ENCODE measurements at regions not wholly inside any gene's neighbourhood (a gene's known extent, or its start where the extent isn't known, plus 50 kb on each side); places are given as distances from the start of the nearest gene placed in this dataset.

DNA sequence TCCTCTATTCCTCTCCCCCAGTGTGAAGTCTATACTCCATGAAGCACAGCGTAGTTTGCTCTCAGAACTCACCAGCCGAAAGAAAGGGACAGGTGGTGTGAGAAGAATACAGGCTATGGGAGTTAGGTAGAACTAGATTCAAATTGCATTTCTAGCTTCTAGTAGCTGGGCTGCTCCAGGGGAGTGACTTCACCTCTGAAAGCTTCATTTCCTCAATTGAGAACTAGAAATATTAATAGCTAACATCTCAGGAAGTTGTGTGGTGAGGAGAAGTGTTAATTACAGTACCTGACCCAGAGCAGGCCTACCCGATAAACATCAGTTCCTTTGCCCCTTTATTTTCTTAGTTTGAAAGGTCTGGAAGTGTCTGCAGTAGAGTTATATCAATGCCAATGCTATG, 484.7 kb upstream of the TENM4 start:
- no peak for DNase-seq (ENCODE audit: low read depth)

DNA sequence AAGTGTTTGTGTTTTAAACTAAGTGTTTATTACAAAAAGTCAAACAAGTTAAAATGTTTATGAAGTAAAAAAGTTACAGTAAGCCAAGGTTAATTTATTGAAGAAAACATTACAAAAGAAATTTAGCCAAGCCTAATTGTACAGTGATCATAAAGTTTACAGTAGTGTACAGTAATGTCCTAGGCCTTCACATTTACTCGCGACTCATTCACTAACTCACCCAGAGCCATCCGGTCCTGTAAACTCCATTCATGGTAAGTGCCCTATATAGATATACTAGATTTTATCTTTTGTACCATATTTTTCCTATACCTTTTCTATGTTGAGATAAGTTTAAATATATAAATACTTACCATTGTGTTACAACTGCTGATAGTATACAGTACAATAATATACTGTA, 481.8 kb upstream of the TENM4 start:
- DNase-seq (ENCODE audit: low read depth), result no peak

DNA sequence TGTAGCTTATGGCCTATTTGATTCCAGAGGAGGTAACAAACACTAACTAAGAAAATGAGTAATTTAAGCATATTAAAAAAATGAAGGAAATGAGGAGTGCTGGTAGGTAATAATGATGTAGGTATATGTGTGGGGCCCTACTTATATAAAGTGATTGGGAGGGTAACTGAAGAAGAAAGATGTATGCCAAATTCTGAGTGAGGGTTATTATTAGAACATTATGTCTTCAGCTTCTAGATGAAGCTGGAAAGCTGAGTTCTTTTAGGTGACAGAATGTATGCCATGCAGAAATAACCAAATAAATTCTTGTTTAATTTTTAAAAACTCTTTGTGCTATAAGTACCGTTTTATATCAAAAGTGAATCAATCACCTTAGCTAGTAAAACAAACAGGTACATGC, 479.6 kb upstream of the TENM4 start:
- DNase-seq (ENCODE audit: low read depth), result no peak

DNA sequence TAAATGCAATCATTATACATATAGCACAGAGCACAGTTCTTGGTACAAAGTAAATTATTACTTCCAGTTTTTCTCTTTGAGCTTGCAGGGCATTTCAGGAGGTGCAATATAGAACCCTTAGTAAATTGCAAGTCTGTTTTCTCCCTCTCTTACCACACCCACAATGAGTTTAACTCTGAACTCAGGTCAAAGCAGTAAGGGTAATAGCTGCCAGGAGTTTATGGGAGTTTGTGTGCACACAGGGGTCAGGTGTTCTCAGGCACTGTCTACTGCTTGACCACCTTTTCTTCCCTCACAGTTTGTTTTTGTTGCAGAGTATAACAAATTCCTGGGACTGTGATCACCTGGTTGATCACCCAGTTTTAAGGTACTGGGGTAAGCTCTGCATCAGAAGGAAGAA, 478.5 kb upstream of the TENM4 start:
- DNase-seq (ENCODE audit: low read depth), result no peak

DNA sequence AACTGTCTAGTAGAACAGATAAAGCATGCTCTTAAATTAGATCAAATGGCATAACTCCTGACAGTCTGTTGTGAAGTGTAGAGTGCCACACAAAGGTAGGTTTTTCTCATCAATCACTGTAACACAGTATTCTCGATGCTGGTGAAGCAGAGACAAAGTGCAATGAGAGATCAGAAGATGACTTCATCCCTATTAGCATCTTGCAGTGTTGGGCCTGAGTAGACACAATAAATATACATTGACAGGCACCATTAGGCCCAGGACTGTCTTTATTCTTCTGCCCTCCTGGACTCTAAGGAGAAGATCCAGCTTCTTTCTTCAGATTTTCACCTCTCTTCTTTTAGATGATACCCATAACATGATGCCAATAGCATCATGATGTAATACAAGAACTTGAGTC, 478.0 kb upstream of the TENM4 start:
- no peak for DNase-seq (ENCODE audit: low read depth)

DNA sequence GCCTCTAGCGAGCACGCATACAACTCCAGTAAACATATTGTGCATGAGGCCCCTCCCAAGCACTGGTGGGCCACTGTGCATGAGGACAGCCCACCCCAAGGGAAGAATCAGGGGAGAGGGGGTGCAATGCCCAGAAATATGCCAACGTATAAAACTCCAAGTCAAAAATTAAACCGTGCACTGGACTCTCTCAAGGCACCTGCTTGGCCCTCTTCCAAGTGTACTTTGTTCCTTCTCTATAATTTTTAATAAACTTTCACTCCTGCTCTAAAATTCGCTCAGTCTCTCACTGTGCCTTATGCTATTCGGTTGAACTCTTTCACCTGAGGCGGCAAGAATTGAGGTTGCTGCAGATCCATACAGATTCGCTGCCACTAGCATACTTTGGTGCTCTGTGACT, 465.3 kb upstream of the TENM4 start:
- no peak for DNase-seq (ENCODE audit: low read depth)

DNA sequence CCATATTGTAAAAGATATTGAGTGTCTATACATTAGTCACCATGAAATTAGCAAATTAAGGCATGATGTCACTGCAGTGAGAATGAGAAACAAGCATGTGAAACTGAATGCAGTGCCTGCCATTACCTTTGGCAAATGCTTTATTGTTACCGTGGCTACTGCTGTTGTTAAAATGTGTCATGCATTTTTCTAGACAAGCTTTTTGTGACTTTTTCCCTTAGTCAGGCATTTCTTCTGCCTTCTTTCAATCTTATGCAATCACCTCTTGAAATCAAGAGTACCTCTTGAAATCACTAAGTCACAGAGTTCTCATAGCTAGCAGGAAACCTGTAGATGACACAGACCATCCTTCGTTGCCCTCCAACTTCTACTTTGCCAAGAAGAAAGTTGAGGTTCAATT, 461.7 kb upstream of the TENM4 start:
- DNase-seq (ENCODE audit: low read depth), result peak; percentile 54

DNA sequence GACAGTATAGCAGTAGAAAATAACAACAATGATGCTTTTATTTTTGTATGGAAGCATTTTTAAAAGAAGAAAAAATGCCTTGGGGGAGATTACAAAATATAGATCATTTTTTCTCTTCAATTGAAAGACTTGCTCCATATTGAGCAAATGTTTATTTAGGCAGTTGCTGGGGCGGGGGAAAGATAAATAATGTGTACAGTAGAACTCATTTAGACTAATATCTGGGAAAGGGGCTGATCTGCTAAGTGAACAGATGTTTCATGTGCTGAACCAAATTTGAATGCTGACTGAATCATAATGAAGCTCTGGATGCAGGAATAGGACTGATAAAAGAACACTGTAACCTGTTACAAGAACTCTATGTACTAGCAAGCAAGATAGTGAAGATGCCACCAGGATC, 457.1 kb upstream of the TENM4 start:
- no peak for DNase-seq (ENCODE audit: low read depth)

DNA sequence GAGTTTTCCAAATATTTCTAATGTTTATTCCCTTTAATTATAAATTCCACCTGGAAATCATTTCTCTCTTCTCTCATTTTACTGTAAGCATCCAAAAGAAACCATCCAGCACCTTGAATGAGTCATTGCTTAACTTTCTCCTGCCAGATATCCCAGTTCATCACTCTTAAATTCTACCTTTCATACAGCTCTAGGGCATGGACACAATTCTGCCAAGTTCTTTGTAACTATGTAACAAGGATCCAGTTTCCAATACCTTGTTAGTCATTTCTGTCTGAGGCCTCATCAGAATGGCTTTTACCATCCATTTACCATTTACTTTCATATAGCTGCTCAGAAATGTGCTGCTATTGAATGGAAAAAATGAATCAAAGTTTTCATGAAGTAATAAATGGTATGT, 455.4 kb upstream of the TENM4 start:
- DNase-seq (ENCODE audit: low read depth), result peak; percentile 38

DNA sequence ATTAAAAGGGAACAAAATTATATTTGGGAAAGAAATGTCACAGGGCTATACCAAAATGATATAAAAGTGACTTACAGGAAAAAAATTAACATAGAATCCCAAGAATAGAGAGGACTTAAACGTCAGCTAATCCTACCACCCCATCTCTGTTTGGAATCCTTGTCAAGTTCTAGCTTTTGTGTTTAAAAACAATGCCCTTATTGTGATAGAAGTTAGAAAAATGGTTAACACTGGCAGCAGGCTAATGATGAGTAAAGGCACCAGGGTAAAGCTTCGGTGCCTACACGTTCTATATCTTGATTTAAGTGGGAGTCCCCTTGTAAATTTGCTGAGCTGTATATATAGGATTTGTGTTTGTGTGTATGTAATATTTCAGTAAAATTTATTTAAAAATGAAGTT, 453.3 kb upstream of the TENM4 start:
- DNase-seq (ENCODE audit: low read depth), result no peak

DNA sequence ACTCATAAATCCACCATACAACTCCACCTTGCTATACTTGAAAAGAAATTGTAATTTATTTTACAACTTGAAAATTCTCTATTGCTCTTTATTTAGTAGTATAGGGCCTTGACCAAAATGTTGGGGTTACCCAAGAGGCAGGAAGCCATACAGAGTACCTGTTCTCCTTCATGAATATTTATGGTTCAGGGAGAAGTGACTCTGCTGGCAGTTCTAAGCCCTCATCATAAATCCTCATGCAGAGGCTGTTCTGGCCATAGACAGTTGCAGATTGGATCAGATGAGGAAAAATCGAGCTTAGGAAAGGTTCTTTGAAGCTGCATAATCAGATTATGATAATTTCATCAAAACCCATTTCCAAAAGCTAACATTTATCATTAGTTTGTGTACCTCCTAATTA, 449.4 kb upstream of the TENM4 start:
- DNase-seq (ENCODE audit: low read depth), result no peak

DNA sequence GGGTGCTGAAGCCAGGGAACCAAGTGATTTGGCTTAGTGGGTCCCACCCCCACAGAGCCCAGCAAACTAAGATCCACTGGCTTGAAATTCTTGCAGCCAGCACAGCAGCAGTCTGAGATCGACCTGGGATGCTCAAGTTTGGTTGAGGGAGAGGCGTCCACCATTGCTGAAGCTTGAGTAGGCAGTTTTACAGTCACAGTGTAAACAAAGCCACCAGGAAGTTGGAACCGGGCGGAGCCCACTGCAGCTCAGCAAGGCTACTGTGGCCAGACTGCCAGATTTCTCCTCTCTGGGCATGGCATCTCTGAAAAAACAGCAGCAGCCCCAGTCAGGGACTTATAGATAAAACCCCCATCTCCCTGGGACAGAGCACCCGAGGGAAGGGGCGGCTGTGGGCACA, 424.1 kb upstream of the TENM4 start:
- DNase-seq (ENCODE audit: low read depth), result peak; percentile 36

DNA sequence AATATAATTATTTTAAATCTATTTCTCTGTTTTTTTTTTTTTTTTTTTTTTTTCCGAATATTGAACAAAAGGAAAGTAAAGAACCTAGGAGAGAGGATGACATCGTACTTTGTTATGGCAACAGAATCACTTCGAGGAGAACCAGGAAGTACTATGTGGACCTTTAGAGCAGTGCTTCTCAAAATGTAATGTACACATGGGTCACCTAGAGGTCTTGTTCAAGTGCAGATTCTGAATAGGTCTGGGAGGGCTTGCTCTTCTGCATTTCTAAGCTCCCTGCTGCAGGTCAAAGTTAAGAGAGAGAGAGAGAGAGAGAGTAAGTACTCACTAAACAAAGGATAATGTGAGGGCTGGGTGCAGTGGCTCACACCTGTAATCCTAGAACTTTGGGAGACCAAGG, 419.5 kb upstream of the TENM4 start:
- no peak for DNase-seq (ENCODE audit: low read depth)

DNA sequence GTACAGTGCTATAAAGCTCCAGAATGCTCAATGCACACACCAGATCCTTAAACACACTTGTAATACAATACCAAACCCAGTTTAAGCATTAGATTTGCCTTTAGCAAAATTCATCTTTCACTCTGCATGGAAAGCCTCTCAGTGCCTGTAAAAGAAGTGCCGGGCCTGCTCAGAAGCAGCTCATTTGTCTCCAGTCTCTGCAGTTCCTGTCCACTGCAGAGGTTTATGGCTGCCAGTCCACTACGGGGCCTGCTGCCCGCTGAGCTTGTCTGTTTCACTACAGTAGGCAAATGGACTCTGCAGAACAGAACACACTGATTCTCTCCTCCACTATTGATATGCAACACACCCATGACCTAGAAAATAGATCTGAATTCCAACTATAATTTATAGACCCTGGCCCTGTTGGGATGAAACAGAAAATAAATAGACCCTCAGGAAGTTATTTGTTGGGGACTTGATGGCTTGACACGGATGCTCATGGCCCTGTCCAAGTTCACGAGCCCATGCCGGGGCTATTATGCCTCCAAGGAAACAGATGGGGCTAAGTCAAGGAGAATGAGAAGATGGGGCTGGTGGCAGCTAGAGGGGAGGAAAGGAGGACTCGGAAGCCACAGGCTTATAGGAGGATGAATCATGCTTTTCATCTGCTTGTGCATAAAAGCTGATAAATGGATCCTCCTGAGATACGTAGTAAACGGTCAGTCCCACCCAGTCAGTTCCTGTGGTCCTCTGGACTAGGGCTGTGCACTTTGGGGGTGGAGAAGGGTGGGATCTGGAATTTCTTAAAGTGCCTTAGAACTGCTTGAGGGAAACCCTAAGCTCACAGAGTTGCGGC, 416.8 kb upstream of the TENM4 start:
- no peak for DNase-seq (ENCODE audit: low read depth)

DNA sequence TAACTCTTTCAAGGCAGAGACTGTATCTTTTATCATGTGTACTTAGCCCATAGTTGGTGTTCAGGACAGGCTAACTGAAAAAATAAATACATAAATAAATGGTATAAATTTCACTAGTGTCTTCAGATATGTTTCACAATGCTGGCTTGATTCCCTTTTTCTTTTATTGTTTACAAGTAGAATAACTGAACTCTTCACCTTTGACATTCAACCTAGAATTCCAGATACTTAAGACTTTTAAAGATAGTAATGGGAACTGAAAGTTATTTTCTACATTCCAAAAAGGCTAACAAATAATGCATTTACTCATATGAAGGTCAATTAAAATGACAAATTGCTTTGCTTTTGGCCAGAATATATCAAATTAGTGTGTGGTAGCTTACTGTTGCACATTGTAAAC, 411.3 kb upstream of the TENM4 start:
- DNase-seq (ENCODE audit: low read depth), result no peak

DNA sequence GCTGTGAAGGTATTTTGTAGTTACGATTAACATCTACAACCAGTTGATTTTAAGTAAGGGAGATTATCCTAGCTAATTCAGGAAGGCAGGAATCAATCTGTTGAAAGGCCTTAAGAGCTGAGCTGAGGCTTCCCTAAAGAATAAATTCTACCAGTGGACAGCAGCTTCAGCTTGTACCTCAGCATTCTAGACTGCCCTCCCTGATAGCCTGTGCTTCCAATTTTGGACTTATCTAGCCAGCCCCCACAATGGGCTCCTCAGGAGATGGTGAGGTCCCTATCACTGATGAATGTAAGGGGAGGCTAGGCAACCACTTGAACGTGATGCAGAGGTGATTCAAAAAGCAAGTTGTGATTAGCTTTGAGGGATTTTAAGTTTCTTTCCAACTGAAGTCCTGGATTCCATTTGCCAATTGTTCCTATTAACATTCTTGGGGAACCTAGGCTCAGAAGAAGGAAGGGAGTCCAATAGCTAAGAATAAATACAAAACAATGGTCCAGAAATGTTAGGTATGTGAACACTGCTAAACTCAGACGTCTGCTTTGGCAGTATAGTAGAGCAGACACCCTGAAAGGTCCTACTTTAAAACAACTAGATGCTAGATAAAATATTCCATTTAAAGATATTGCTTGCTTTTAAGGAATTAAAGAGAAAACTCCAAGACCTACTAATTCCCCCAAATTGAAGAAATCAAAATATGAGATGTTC, 404.3 kb upstream of the TENM4 start:
- no peak for DNase-seq (ENCODE audit: low read depth)

DNA sequence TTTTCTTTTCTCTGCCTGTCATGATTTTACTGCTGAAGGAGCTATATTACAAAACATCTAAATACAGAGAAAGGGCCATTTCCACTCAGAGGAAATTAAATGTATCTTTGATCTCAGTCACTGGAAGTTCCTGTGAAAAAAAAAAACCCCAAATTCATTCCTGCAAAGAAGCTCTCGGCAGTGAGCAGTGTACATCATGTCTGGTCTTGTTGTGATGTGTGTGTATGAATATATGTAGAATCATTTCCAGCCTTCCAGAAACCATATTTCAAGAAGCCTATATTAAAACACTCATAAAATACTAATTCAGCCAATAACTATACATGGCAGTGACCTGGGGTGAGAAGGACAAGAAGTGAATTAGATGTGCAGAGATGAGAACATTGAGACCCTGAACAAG, 393.2 kb upstream of the TENM4 start:
- DNase-seq (ENCODE audit: low read depth), result no peak

DNA sequence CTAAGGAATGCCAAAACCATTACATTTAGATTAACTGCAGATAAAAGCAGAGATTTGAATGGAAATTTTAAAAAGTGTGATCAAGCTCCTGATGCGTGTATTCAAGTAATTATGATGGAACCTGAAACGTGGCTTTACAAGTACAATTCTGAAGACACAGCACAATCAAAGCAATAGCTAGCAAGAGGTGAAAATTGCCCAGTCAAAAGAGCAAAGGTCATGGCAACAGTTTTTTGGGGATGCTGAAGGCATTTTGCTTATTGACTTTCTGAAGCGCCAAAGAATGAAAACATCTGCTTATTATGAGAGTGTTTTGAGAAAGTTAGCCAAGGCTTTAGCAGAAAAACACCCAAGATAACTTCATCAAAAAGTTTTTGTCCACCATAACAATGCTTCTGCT, 389.6 kb upstream of the TENM4 start:
- no peak for DNase-seq (ENCODE audit: low read depth)

DNA sequence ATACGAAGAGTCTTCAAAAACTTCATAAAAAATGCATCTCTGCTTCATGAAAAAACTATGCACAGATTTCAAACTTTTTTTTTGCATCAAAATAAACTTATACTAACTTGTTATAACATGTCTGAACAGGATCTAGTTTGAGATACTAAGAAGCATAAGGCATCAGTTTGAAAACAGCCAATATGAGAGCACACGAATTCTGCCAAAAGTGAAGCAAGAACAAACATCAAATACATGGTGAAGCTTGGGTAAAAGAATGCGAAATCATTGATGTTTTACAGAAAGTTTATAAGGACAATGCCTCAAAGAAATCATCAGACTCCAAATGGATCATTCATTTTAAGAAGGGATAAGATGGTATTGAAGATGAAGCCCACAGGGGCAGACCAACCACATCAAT, 389.1 kb upstream of the TENM4 start:
- no peak for DNase-seq (ENCODE audit: low read depth)

DNA sequence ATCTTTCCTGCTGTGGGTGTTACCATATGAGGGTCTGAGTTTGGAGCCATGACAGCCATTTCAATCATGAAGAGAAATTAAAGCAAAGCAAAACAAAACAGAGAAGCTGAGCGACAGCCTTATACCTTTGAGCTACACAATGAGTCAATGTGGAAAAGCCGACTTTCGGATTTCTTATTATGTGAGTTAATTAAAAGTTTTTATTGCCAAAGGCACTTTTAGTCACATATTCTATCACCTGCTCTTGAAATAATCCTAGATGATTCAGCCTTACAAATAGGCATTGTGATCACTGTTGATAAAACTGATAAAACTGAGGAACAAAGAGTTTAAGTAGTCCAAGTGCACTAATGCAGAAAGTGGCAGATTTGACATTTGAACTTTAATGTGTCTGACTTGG, 381.9 kb upstream of the TENM4 start:
- peak; percentile 1 for DNase-seq (ENCODE audit: low read depth)

DNA sequence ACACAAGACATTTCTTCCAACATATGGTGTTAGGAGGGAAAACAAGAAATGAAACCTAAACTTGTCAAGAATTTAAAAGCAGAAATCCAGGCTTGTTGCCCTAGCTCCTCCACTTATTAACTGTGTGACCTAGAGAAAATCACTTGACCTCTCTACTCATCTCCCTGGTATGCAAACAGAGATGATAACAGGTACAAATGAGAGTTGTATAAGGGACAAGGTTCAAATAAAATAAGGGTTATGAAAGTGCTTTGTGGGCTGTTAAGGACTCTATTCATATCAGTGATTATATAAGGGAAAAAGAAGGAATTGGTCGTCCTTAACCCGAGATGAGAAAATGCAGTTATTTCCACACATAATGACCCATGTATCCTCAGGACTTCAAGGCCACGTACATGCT, 372.7 kb upstream of the TENM4 start:
- DNase-seq (ENCODE audit: low read depth), result no peak

DNA sequence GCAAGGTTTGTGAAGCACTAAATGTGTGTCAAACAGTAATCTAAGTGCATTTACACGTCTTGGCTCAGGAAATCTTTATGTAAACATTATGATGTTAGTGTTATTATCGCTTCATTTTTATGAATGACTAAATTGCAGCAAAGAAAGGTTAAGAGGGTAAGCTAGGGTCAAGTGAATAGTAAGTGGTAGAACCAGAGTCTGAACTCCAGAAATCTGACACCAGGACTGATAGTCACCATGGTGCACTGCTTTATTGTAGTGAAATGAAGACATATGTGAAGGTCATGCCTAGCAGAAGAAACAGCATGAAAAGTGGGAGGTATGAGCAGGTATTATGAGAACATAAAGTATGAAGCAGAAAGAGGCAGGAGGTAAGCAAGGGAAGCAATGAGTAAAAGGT, 368.7 kb upstream of the TENM4 start:
- no peak for DNase-seq (ENCODE audit: low read depth)

DNA sequence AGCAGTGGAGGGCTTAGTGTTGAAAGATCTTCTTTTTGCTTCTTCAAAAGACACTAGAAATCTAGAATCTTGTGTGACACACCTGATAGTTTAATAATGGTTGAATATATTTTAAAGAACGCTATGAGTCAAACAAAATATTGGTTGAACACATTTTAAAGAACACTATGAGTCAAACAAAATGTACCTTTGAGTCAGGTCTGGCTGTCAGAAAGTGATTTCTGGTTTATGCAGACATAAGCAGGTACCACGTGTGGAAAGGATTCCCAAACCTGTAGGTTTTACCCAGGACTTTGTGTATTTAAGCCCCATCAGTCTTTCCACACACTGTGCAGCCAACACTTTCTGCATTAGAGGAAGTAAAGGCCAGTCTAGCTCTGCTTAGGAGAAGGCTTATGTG, 366.7 kb upstream of the TENM4 start:
- no peak for DNase-seq (ENCODE audit: low read depth)

DNA sequence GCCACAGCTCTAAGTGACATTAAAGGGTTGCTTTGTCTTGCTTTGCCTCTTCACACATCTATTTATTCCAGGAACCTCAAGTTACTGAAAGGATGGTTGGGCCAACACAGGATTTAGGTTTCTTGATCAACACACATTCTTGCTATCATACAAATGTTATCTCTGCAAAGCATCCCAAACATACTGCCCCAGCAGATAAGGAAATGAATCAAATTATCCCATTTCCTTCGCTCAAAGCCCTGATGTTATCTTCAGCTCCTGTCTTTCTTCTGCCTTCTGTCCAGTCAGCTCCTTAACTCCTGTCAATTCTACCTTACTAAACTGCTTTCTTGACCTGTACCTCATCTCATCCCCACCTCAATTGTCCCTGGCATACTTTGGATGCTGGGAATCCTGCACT, 355.9 kb upstream of the TENM4 start:
- DNase-seq (ENCODE audit: low read depth), result no peak
